Osteoblast (primary cell): ENCODE measurements at regions not wholly inside any gene's neighbourhood (a gene's known extent, or its start where the extent isn't known, plus 50 kb on each side); places are given as distances from the start of the nearest gene placed in this dataset.

ENCODE experiments used
- DNase-seq: peaks from one replicate; pipeline ENCODE4 v3.0.0; 2011; ENCODE audit warnings: low spot score, mixed read lengths; ENCODE audit not compliant: insufficient read length; ENCODE audit errors: missing footprints
- H2AFZ ChIP-seq: 2 replicates; pipeline ENCODE4 v1.6.0; 2011; ENCODE audit warnings: mild to moderate bottlenecking, low read length
- H3K27ac ChIP-seq: 2 replicates; pipeline ENCODE4 v1.5.1; 2011; ENCODE audit warnings: mild to moderate bottlenecking, low read depth, low read length, moderate library complexity
- H3K27me3 ChIP-seq: 2 replicates; pipeline ENCODE4 v1.6.0; 2012; ENCODE audit warnings: mild to moderate bottlenecking, control low read depth, inconsistent platforms, low read length, moderate library complexity; ENCODE audit not compliant: insufficient read depth
- H3K36me3 ChIP-seq: 2 replicates; pipeline ENCODE4 v1.5.1; 2011; ENCODE audit warnings: mild to moderate bottlenecking, low read length, control low read depth, moderate library complexity; ENCODE audit not compliant: insufficient read depth
- H3K4me1 ChIP-seq: 2 replicates; pipeline ENCODE4 v1.5.1; 2011; ENCODE audit warnings: mild to moderate bottlenecking, low read length, control low read depth, moderate library complexity; ENCODE audit not compliant: insufficient read depth
- H3K4me2 ChIP-seq: 2 replicates; pipeline ENCODE4 v1.6.0; 2011; ENCODE audit warnings: mild to moderate bottlenecking, low read length; ENCODE audit not compliant: insufficient read depth
- H3K4me3 ChIP-seq: fragments of 200-600 bp; sonication (generic); 3 replicates; pipeline ENCODE4 v1.5.1; 2012; ENCODE audit warnings: mild to moderate bottlenecking, low read length, inconsistent platforms; ENCODE audit not compliant: insufficient read depth
- H3K79me2 ChIP-seq: 2 replicates; pipeline ENCODE4 v1.6.0; 2012; ENCODE audit warnings: mild to moderate bottlenecking, low read length, control low read depth, inconsistent platforms; ENCODE audit not compliant: insufficient read depth
- H3K9me3 ChIP-seq: 2 replicates; pipeline ENCODE4 v1.5.1; 2011; ENCODE audit warnings: low read depth, low read length, control low read depth
- H4K20me1 ChIP-seq: 2 replicates; pipeline ENCODE4 v1.6.0; 2012; ENCODE audit warnings: mild to moderate bottlenecking, low read length, control low read depth; ENCODE audit not compliant: insufficient read depth
- CTCF ChIP-seq: IDR thresholded peaks from 2 replicates; pipeline ENCODE4 v1.5.1; 2011; ENCODE audit warnings: mild to moderate bottlenecking, low read depth, low read length, moderate library complexity; ENCODE audit errors: extremely low read depth

- Histone ChIP-seq H4K20me1 (no peaks in the 10 kb centered on the region), H3K9me3 (peaks cover 3% of the 10 kb centered on the region), H3K4me3 (no peak overlapping the region), H2AFZ (no peak overlapping the region), H3K4me2 (no peak overlapping the region), H3K36me3 (no peaks in the 10 kb centered on the region), H3K79me2 (no peaks in the 10 kb centered on the region), H3K27ac (no peak overlapping the region), H3K27me3 (no peaks in the 10 kb centered on the region), H3K4me1 (no peaks in the 10 kb centered on the region)
- no peak for TF ChIP-seq CTCF
- DNase-seq = no peak
Observed at GRCh38 chr12:60112063-60112462, 516.2 kb downstream of the SLC16A7 start.

- Histone ChIP-seq H3K36me3 (no peaks in the 10 kb centered on the region), H3K79me2 (no peaks in the 10 kb centered on the region), H3K4me2 (no peak overlapping the region), H3K9me3 (peaks cover 3% of the 10 kb centered on the region), H2AFZ (no peak overlapping the region), H3K27me3 (no peaks in the 10 kb centered on the region), H3K4me3 (no peak overlapping the region), H3K27ac (no peak overlapping the region), H3K4me1 (no peaks in the 10 kb centered on the region), H4K20me1 (no peaks in the 10 kb centered on the region)
- no peak for TF ChIP-seq CTCF
- no peak for DNase-seq
Observed at GRCh38 chr12:60112763-60113162, 516.9 kb downstream of the SLC16A7 start.

GRCh38 chr12:60114169-60114568, 518.3 kb downstream of the SLC16A7 start:
- Histone ChIP-seq H3K36me3 (no peaks in the 10 kb centered on the region), H3K79me2 (no peaks in the 10 kb centered on the region), H2AFZ (no peak overlapping the region), H3K4me2 (no peak overlapping the region), H3K27ac (no peak overlapping the region), H3K27me3 (no peaks in the 10 kb centered on the region), H3K4me3 (no peak overlapping the region), H4K20me1 (no peaks in the 10 kb centered on the region), H3K9me3 (peaks cover 3% of the 10 kb centered on the region), H3K4me1 (no peaks in the 10 kb centered on the region)
- no peak for TF ChIP-seq CTCF
- DNase-seq = no peak

GRCh38 chr12:60119327-60119726, 523.5 kb downstream of the SLC16A7 start:
- no peaks in the 10 kb centered on the region for H3K79me2 ChIP-seq
- H3K4me1 ChIP-seq = no peaks in the 10 kb centered on the region
- no peak overlapping the region for H2AFZ ChIP-seq
- no peak for TF ChIP-seq CTCF
- peaks cover 3% of the 10 kb centered on the region for H3K9me3 ChIP-seq
- no peak overlapping the region for H3K4me2 ChIP-seq
- H3K27ac ChIP-seq = no peak overlapping the region
- no peaks in the 10 kb centered on the region for H4K20me1 ChIP-seq
- H3K36me3 ChIP-seq = no peaks in the 10 kb centered on the region
- no peak for DNase-seq
- no peak overlapping the region for H3K4me3 ChIP-seq
- no peaks in the 10 kb centered on the region for H3K27me3 ChIP-seq
